ENCODE measurements at regions not wholly inside any gene's neighbourhood (a gene's known extent, or its start where the extent isn't known, plus 50 kb on each side); places are given as distances from the start of the nearest gene placed in this dataset.

GRCh38 chr6:53744321-53744720 is 50.5 kb upstream of the LRRC1 start:
- H3K9me3 ChIP-seq (ENCODE audit: control insufficient read depth, insufficient read depth, low read length), result no peaks in the 10 kb centered on the region
- no peak overlapping the region for H3K4me3 ChIP-seq (ENCODE audit: low read length)
- H3K4me1 ChIP-seq (ENCODE audit: control insufficient read depth, insufficient read depth, low read length), result no peaks in the 10 kb centered on the region
- no peaks in the 10 kb centered on the region for H3K36me3 ChIP-seq (ENCODE audit: control insufficient read depth, insufficient read depth, low read length)
- H3K27me3 ChIP-seq (ENCODE audit: control insufficient read depth, insufficient read depth, low read length), result no peaks in the 10 kb centered on the region
- no peak for DNase-seq (ENCODE audit: low read depth, low spot score)
- no CpG with 5 or more reads among the region's 4 CpGs for WGBS (ENCODE audit: insufficient coverage, insufficient read length)
- no peak overlapping the region for H3K27ac ChIP-seq (ENCODE audit: low read length)

GRCh38 chr6:53741034-53741823 is 53.6 kb upstream of the LRRC1 start:
- Histone ChIP-seq H3K27me3 (ENCODE audit: control insufficient read depth, insufficient read depth, low read length) (no peaks in the 10 kb centered on the region), H3K27ac (ENCODE audit: low read length) (no peak overlapping the region), H3K9me3 (ENCODE audit: control insufficient read depth, insufficient read depth, low read length) (no peaks in the 10 kb centered on the region), H3K4me1 (ENCODE audit: control insufficient read depth, insufficient read depth, low read length) (no peaks in the 10 kb centered on the region), H3K4me3 (ENCODE audit: low read length) (no peak overlapping the region), H3K36me3 (ENCODE audit: control insufficient read depth, insufficient read depth, low read length) (no peaks in the 10 kb centered on the region)
- WGBS (ENCODE audit: insufficient coverage, insufficient read length), result no CpG with 5 or more reads among the region's 10 CpGs
- DNase-seq (ENCODE audit: low read depth, low spot score), result no peak

DNA sequence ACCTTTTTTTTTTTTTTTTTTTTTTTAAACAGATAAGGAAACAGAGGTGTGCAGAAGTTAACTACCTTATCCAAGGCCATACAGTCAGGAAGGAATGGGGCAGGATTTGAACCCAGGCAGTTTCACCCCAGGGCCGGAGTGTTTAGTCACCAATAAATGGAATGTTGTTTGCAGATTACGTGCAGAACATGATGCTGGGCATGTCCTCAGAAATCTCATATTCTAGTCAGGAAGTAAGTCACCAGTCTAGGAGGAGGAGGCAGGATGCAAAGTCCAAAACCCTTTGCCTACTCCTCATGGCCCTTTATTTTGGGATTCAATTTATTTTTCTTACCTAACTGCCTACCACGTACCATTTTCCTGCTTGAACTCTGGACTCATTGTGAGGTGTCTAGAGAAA is 57.1 kb upstream of the LRRC1 start:
- Histone ChIP-seq H3K27ac (ENCODE audit: low read length) (no peak overlapping the region), H3K4me1 (ENCODE audit: control insufficient read depth, insufficient read depth, low read length) (no peaks in the 10 kb centered on the region), H3K36me3 (ENCODE audit: control insufficient read depth, insufficient read depth, low read length) (no peaks in the 10 kb centered on the region), H3K9me3 (ENCODE audit: control insufficient read depth, insufficient read depth, low read length) (no peaks in the 10 kb centered on the region), H3K27me3 (ENCODE audit: control insufficient read depth, insufficient read depth, low read length) (no peaks in the 10 kb centered on the region), H3K4me3 (ENCODE audit: low read length) (no peak overlapping the region)
- DNase-seq (ENCODE audit: low read depth, low spot score), result no peak
- WGBS (ENCODE audit: insufficient coverage, insufficient read length), result no CpG with 5 or more reads among the region's 3 CpGs

- no peaks in the 10 kb centered on the region for H3K27me3 ChIP-seq (ENCODE audit: control insufficient read depth, insufficient read depth, low read length)
- WGBS (ENCODE audit: insufficient coverage, insufficient read length), result no CpG with 5 or more reads among the region's 4 CpGs
- H3K36me3 ChIP-seq (ENCODE audit: control insufficient read depth, insufficient read depth, low read length), result no peaks in the 10 kb centered on the region
- no peaks in the 10 kb centered on the region for H3K4me1 ChIP-seq (ENCODE audit: control insufficient read depth, insufficient read depth, low read length)
- no peak for DNase-seq (ENCODE audit: low read depth, low spot score)
- no peak overlapping the region for H3K4me3 ChIP-seq (ENCODE audit: low read length)
- no peaks in the 10 kb centered on the region for H3K9me3 ChIP-seq (ENCODE audit: control insufficient read depth, insufficient read depth, low read length)
- no peak overlapping the region for H3K27ac ChIP-seq (ENCODE audit: low read length)
Observed at GRCh38 chr6:53735896-53736295, 58.9 kb upstream of the LRRC1 start.

DNA sequence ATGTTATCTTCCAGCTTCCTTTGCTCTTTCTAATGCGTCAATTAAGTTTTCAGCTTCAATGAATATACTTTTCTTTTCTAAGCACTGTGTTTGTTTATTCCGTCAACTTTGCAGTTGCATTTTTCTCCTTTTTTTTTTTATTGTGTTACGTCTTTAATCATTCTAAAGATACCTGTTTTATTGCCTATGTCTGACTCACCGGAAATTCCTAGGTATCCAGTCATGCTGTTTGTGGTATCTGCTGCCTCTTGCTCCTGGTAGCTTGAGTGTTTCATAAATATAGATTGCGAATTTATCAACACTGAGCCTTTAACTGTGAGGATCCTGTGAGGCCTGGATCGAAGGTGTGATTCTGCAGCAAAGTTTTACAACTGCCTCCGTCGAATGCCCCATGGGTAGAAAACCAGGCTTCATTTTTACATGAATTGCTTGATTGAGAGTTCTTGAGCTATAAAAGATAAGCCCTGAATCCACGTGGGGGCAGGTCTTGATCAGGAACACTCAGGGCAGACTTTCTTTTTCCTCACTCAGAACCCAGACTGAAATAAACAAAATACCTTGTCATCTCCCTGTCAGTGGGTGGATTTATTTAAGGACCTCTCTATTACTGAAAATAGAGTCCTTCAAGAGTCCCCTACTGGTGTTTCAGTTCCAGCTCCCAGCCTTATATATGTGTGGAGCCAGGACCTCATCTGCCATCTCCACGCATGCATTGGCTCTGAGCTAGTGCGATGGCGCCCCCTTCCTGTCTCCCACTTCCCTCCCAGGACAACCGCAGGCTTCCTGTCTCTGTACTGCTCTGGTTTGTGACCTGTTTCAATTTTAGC is 60.1 kb upstream of the LRRC1 start:
- no peaks in the 10 kb centered on the region for H3K27me3 ChIP-seq (ENCODE audit: control insufficient read depth, insufficient read depth, low read length)
- no peaks in the 10 kb centered on the region for H3K4me1 ChIP-seq (ENCODE audit: control insufficient read depth, insufficient read depth, low read length)
- no peak for DNase-seq (ENCODE audit: low read depth, low spot score)
- no peaks in the 10 kb centered on the region for H3K36me3 ChIP-seq (ENCODE audit: control insufficient read depth, insufficient read depth, low read length)
- WGBS (ENCODE audit: insufficient coverage, insufficient read length), result no CpG with 5 or more reads among the region's 13 CpGs
- H3K4me3 ChIP-seq (ENCODE audit: low read length), result no peak overlapping the region
- no peaks in the 10 kb centered on the region for H3K9me3 ChIP-seq (ENCODE audit: control insufficient read depth, insufficient read depth, low read length)
- H3K27ac ChIP-seq (ENCODE audit: low read length), result no peak overlapping the region

DNA sequence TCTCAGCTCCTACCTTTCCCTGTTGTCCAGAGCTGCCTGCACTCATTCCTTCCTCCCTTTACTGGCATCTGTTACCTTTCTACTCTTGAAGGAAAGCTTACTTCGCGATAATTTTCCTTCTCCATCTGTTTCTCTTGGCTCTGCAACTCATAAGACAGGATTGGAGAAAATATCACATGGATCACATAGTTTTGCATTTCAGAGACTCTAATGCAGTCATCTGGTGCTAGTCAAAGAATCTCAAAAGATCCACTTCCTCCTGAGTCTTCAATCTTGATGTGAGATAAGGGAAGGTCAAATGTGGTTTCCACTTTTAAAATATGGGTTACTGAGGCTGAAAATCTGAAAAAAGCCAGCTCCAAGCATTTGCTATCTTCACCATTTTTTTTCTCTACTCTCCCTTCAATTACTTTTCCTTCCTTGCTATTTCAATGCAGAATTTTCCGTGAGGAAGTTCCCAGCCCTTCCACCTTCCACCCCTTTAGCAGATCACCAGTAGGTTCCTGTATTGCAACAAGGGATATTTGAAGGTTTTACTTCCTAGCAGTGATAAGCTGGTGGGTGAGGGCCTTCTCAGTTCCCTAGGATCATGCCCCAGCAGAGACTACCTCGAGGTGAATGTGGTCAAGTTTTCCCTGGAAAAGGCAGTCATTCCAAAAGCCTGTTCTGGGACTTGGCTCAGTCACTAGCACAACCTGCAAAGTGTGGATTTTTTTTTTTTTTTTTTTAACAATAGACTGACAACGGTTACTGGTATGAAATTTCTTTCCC is 62.8 kb upstream of the LRRC1 start:
- Histone ChIP-seq H3K27me3 (ENCODE audit: control insufficient read depth, insufficient read depth, low read length) (no peaks in the 10 kb centered on the region), H3K27ac (ENCODE audit: low read length) (no peak overlapping the region), H3K36me3 (ENCODE audit: control insufficient read depth, insufficient read depth, low read length) (no peaks in the 10 kb centered on the region), H3K4me3 (ENCODE audit: low read length) (no peak overlapping the region), H3K9me3 (ENCODE audit: control insufficient read depth, insufficient read depth, low read length) (no peaks in the 10 kb centered on the region), H3K4me1 (ENCODE audit: control insufficient read depth, insufficient read depth, low read length) (no peaks in the 10 kb centered on the region)
- no CpG with 5 or more reads among the region's 5 CpGs for WGBS (ENCODE audit: insufficient coverage, insufficient read length)
- DNase-seq (ENCODE audit: low read depth, low spot score), result no peak

GRCh38 chr6:53730767-53731166 is 64.0 kb upstream of the LRRC1 start:
- Histone ChIP-seq H3K27ac (ENCODE audit: low read length) (no peak overlapping the region), H3K27me3 (ENCODE audit: control insufficient read depth, insufficient read depth, low read length) (no peaks in the 10 kb centered on the region), H3K9me3 (ENCODE audit: control insufficient read depth, insufficient read depth, low read length) (no peaks in the 10 kb centered on the region)

GRCh38 chr6:53728570-53729194 is 63.1 kb upstream of the KLHL31 start:
- peak; percentile 33 for DNase-seq (ENCODE audit: low read depth, low spot score)
- Histone ChIP-seq H3K36me3 (ENCODE audit: control insufficient read depth, insufficient read depth, low read length) (no peaks in the 10 kb centered on the region), H3K27ac (ENCODE audit: low read length) (no peak overlapping the region), H3K4me1 (ENCODE audit: control insufficient read depth, insufficient read depth, low read length) (peaks cover 3% of the 10 kb centered on the region; the same call in 1 of the 2 replicates), H3K4me3 (ENCODE audit: low read length) (no peak overlapping the region), H3K9me3 (ENCODE audit: control insufficient read depth, insufficient read depth, low read length) (no peaks in the 10 kb centered on the region), H3K27me3 (ENCODE audit: control insufficient read depth, insufficient read depth, low read length) (no peaks in the 10 kb centered on the region)
- no CpG with 5 or more reads among the region's 9 CpGs for WGBS (ENCODE audit: insufficient coverage, insufficient read length)

More at GRCh38 chr6:53730767-53731166, 64.0 kb upstream of the LRRC1 start:
- no peak for DNase-seq (ENCODE audit: low read depth, low spot score)
- Histone ChIP-seq H3K4me1 (ENCODE audit: control insufficient read depth, insufficient read depth, low read length) (no peaks in the 10 kb centered on the region), H3K36me3 (ENCODE audit: control insufficient read depth, insufficient read depth, low read length) (no peaks in the 10 kb centered on the region), H3K4me3 (ENCODE audit: low read length) (no peak overlapping the region)

- H3K4me3 ChIP-seq (ENCODE audit: low read length), result no peak overlapping the region
- H3K36me3 ChIP-seq (ENCODE audit: control insufficient read depth, insufficient read depth, low read length), result no peaks in the 10 kb centered on the region
- no peaks in the 10 kb centered on the region for H3K27me3 ChIP-seq (ENCODE audit: control insufficient read depth, insufficient read depth, low read length)
- DNase-seq (ENCODE audit: low read depth, low spot score), result no peak
- H3K9me3 ChIP-seq (ENCODE audit: control insufficient read depth, insufficient read depth, low read length), result no peaks in the 10 kb centered on the region
- H3K27ac ChIP-seq (ENCODE audit: low read length), result no peak overlapping the region
- H3K4me1 ChIP-seq (ENCODE audit: control insufficient read depth, insufficient read depth, low read length), result peaks cover 3% of the 10 kb centered on the region; the same call in 1 of the 2 replicates
- WGBS (ENCODE audit: insufficient coverage, insufficient read length), result no CpG with 5 or more reads among the region's 5 CpGs
Observed at GRCh38 chr6:53727748-53728147, 62.2 kb upstream of the KLHL31 start.
